Ectodermal cell (in vitro differentiated cells): ENCODE measurements at regions not wholly inside any gene's neighbourhood (a gene's known extent, or its start where the extent isn't known, plus 50 kb on each side); places are given as distances from the start of the nearest gene placed in this dataset.
"Not testable (repeated sequence)": the region's sequence is repeated elsewhere in the genome, so short reads cannot be mapped to it uniquely, and the experiment has no call there.

Experiments
- H3K27ac ChIP-seq: 2 replicates; pipeline ENCODE4 v1.7.0; 2013; ENCODE audit warnings: mild to moderate bottlenecking, low read depth, low read length; ENCODE audit not compliant: insufficient read depth, poor library complexity, severe bottlenecking
- H3K27me3 ChIP-seq: 2 replicates; pipeline ENCODE4 v1.7.0; 2013; ENCODE audit warnings: mild to moderate bottlenecking, low read length; ENCODE audit not compliant: insufficient read depth, control insufficient read depth, poor library complexity, severe bottlenecking
- H3K36me3 ChIP-seq: one replicate; pipeline ENCODE4 v1.7.0; 2013; ENCODE audit warnings: low read length; ENCODE audit not compliant: control insufficient read depth, insufficient read depth
- H3K4me1 ChIP-seq: one replicate; pipeline ENCODE4 v1.7.0; 2013; ENCODE audit warnings: low read length; ENCODE audit not compliant: control insufficient read depth, insufficient read depth
- H3K4me3 ChIP-seq: 2 replicates; pipeline ENCODE4 v1.7.0; 2013; ENCODE audit warnings: low read depth, low read length, control low read depth; ENCODE audit not compliant: insufficient read depth
- H3K9me3 ChIP-seq: 2 replicates; pipeline ENCODE4 v1.7.0; 2013; ENCODE audit warnings: mild to moderate bottlenecking, low read length, moderate library complexity; ENCODE audit not compliant: control insufficient read depth
- WGBS, 2 experiments: methylation state at CpG; one replicate each; pipeline ENCODE4 v1.1.7; 2013; ENCODE audit warnings: missing lambda C conversion rate in 2 of 2; 5-methylcytosine and 5-hydroxymethylcytosine counted together

- WGBS, 2 experiments = no CpG with 5 or more reads among the region's 1 CpG
- H3K4me3 ChIP-seq = no peak overlapping the region
These were observed 78.7 kb upstream of the TSC22D2 start for GRCh38 chr3:150329408-150329807.

GRCh38 chr3:150328654-150329040 lies 79.5 kb upstream of the TSC22D2 start:
- 90 to 93% methylated on average over 2 of the region's 2 CpGs for WGBS, 2 experiments
- Histone ChIP-seq H3K27ac (no peak overlapping the region), H3K36me3 (no peaks in the 10 kb centered on the region), H3K4me1 (no peaks in the 10 kb centered on the region), H3K4me3 (no peak overlapping the region), H3K27me3 (no peaks in the 10 kb centered on the region), H3K9me3 (no peaks in the 10 kb centered on the region)

More at GRCh38 chr3:150329408-150329807, 78.7 kb upstream of the TSC22D2 start:
- no peaks in the 10 kb centered on the region for H3K4me1 ChIP-seq
- no peak overlapping the region for H3K27ac ChIP-seq
- no peaks in the 10 kb centered on the region for H3K27me3 ChIP-seq
- no peaks in the 10 kb centered on the region for H3K9me3 ChIP-seq
- no peaks in the 10 kb centered on the region for H3K36me3 ChIP-seq

- Histone ChIP-seq H3K4me1 (no peaks in the 10 kb centered on the region), H3K9me3 (no peaks in the 10 kb centered on the region), H3K36me3 (no peaks in the 10 kb centered on the region), H3K4me3 (no peak overlapping the region), H3K27ac (no peak overlapping the region), H3K27me3 (no peaks in the 10 kb centered on the region)
- 94% methylated on average over 13 of the region's 13 CpGs for WGBS, 2 experiments
These were observed 80.1 kb upstream of the TSC22D2 start for GRCh38 chr3:150327678-150328653.

GRCh38 chr3:150324788-150325187 lies 83.3 kb upstream of the TSC22D2 start:
- Histone ChIP-seq H3K27me3 (no peaks in the 10 kb centered on the region), H3K4me1 (no peaks in the 10 kb centered on the region), H3K36me3 (no peaks in the 10 kb centered on the region), H3K27ac (no peak overlapping the region), H3K4me3 (no peak overlapping the region), H3K9me3 (no peaks in the 10 kb centered on the region)
- 88 to 93% methylated on average over 4 of the region's 4 CpGs for WGBS, 2 experiments

DNA sequence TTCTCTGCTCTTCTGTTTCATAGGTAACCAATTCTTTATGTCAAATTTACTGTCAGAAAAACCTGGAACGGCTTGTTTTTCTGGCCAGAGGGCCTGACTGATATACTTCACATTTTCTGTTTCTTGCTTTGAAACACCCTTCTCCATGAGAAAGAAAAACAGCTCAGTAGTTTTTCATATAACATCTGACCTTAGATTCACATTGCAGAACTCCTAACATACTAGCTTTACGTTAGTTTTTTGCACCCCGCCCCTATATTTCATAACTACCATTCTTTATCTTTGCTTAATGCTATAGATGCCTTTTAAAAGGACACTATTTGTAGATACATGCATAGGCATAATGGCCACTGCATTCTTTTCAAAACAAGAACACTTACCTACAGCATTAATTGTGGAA lies 83.9 kb upstream of the TSC22D2 start:
- Histone ChIP-seq H3K27me3 (no peaks in the 10 kb centered on the region), H3K27ac (no peak overlapping the region), H3K4me3 (no peak overlapping the region), H3K9me3 (no peaks in the 10 kb centered on the region), H3K4me1 (no peaks in the 10 kb centered on the region), H3K36me3 (no peaks in the 10 kb centered on the region)
- 87 to 97% methylated on average over 3 of the region's 3 CpGs for WGBS, 2 experiments

- WGBS, 2 experiments = 75 to 79% methylated on average over 1 of the region's 1 CpG
- H3K27ac ChIP-seq = no peak overlapping the region
- H3K27me3 ChIP-seq = no peaks in the 10 kb centered on the region
- no peaks in the 10 kb centered on the region for H3K36me3 ChIP-seq
- no peaks in the 10 kb centered on the region for H3K9me3 ChIP-seq
- H3K4me1 ChIP-seq = no peaks in the 10 kb centered on the region
- no peak overlapping the region for H3K4me3 ChIP-seq
These were observed 84.3 kb upstream of the TSC22D2 start for GRCh38 chr3:150323770-150324169.

- not testable (repeated sequence) for H3K27me3 ChIP-seq, H3K4me1 ChIP-seq, H3K36me3 ChIP-seq, H3K4me3 ChIP-seq, H3K9me3 ChIP-seq, H3K27ac ChIP-seq
- WGBS, 2 experiments = 97% methylated on average over 23 of the region's 23 CpGs
These were observed 85.0 kb upstream of the TSC22D2 start for GRCh38 chr3:150323091-150323490.

GRCh38 chr3:150320971-150321370 lies 87.1 kb upstream of the TSC22D2 start:
- not testable (repeated sequence) for H3K4me3 ChIP-seq, H3K4me1 ChIP-seq, H3K9me3 ChIP-seq, H3K36me3 ChIP-seq, H3K27me3 ChIP-seq, H3K27ac ChIP-seq
- no CpG with 5 or more reads among the region's 1 CpG for WGBS, 2 experiments

DNA sequence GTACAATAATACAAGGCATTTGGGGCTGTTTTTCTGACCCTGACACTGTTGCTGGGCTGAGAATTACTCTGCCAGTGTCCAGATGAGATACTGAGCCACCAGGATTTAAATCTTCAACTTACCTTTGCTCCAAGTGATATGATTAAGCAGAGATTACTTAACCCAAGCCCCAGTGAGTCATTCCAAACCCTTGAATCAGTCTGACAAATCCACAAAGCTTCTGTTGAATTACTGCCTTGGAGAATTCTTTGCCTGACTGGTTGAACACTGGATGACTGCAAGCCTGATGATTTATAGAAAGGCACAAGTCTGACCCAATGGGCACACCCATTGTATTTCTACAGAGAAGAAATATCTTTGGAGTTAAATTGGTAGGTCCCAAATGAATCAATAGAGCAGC lies 88.2 kb upstream of the TSC22D2 start:
- Histone ChIP-seq H3K36me3 (no peaks in the 10 kb centered on the region), H3K27ac (no peak overlapping the region), H3K4me1 (no peaks in the 10 kb centered on the region), H3K9me3 (no peaks in the 10 kb centered on the region), H3K4me3 (no peak overlapping the region), H3K27me3 (no peaks in the 10 kb centered on the region)

DNA sequence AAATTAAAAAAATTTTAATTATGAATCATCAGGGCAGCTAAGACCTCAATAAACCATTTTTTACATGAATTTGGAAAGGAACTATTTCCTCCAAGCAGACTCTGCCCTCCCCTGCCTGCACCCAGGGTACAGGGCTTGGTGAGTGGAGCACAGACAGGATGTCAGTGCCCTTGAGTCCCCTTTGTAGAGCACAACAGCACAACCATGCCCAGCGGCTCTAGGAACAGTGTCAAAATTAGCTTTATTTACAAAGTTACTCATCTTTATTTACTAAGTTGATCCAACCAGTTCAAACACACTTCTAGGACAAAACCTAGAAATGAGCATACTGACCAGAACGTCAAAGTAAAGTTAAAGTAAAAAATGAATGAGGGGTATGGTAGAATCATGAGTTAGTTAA lies 90.6 kb upstream of the TSC22D2 start:
- 87 to 90% methylated on average over 1 to 2 of the region's 2 CpGs for WGBS, 2 experiments
- H3K4me3 ChIP-seq = no peak overlapping the region
- H3K4me1 ChIP-seq = no peaks in the 10 kb centered on the region

More for the DNA sequence above, 90.6 kb upstream of the TSC22D2 start:
- Histone ChIP-seq H3K27me3 (no peaks in the 10 kb centered on the region), H3K9me3 (no peaks in the 10 kb centered on the region), H3K36me3 (no peaks in the 10 kb centered on the region), H3K27ac (no peak overlapping the region)
